HG03469 (cell line): ENCODE measurements at regions not wholly inside any gene's neighbourhood (a gene's known extent, or its start where the extent isn't known, plus 50 kb on each side); places are given as distances from the start of the nearest gene placed in this dataset.

Experiments used
- ATAC-seq: cut with Tn5 transposase; IDR thresholded peaks from one replicate; pipeline ENCODE4 v1.9.1; 2021; ENCODE audit warnings: mild to moderate bottlenecking, moderate library complexity, moderate number of reproducible peaks; ENCODE audit not compliant: unreplicated experiment

GRCh38 chr2:150627526-150627925 is 140.1 kb upstream of the RND3 start:
- ATAC-seq: no peak

- no peak for ATAC-seq
Observed at GRCh38 chr2:150626934-150627411, 139.5 kb upstream of the RND3 start.

GRCh38 chr2:150625741-150626140 is 138.3 kb upstream of the RND3 start:
- no peak for ATAC-seq

GRCh38 chr2:150625303-150625702 is 137.8 kb upstream of the RND3 start:
- ATAC-seq: no peak

GRCh38 chr2:150624001-150624401 is 136.5 kb upstream of the RND3 start:
- ATAC-seq: peak; percentile 45

- ATAC-seq: no peak
Observed at GRCh38 chr2:150621526-150622213, 134.2 kb upstream of the RND3 start.

GRCh38 chr2:150620855-150621254 is 133.4 kb upstream of the RND3 start:
- no peak for ATAC-seq

- ATAC-seq: no peak
Observed at GRCh38 chr2:150620416-150620815, 132.9 kb upstream of the RND3 start.

GRCh38 chr2:150619607-150620330 is 132.3 kb upstream of the RND3 start:
- ATAC-seq: no peak

GRCh38 chr2:150618245-150618895 is 130.9 kb upstream of the RND3 start:
- ATAC-seq: no peak

- no peak for ATAC-seq
Observed at GRCh38 chr2:150617351-150617978, 130.0 kb upstream of the RND3 start.

GRCh38 chr2:150612957-150613710 is 125.7 kb upstream of the RND3 start:
- ATAC-seq: no peak

GRCh38 chr2:150610670-150611279 is 123.3 kb upstream of the RND3 start:
- peak; percentile 76 for ATAC-seq

- no peak for ATAC-seq
Observed at GRCh38 chr2:150609831-150610582, 122.5 kb upstream of the RND3 start.

GRCh38 chr2:150608341-150608740 is 120.9 kb upstream of the RND3 start:
- ATAC-seq: no peak

- no peak for ATAC-seq
Observed at GRCh38 chr2:150607390-150607811, 119.9 kb upstream of the RND3 start.

GRCh38 chr2:150606380-150607060 is 119.1 kb upstream of the RND3 start:
- no peak for ATAC-seq

- no peak for ATAC-seq
Observed at GRCh38 chr2:150605664-150606063, 118.2 kb upstream of the RND3 start.
